HEK293T (cell line): ENCODE measurements at regions not wholly inside any gene's neighbourhood (a gene's known extent, or its start where the extent isn't known, plus 50 kb on each side); places are given as distances from the start of the nearest gene placed in this dataset.

Source experiments
- BHLHE40 ChIP-seq: fragments of 450-650 bp; IDR thresholded peaks from 2 replicates; pipeline ENCODE4 v1.6.1; 2016; ENCODE audit warnings: mild to moderate bottlenecking, moderate library complexity, borderline replicate concordance
- CTBP1 ChIP-seq: fragments of 450-650 bp; IDR thresholded peaks from 2 replicates; pipeline ENCODE4 v1.6.1; 2016; ENCODE audit warnings: borderline replicate concordance
- FOXM1 ChIP-seq: fragments of 450-650 bp; IDR thresholded peaks from 2 replicates; pipeline ENCODE4 v1.6.1; 2017; ENCODE audit warnings: mild to moderate bottlenecking, borderline replicate concordance
- NFRKB ChIP-seq: fragments of 450-650 bp; IDR thresholded peaks from 2 replicates; pipeline ENCODE4 v1.6.1; 2016; ENCODE audit warnings: mild to moderate bottlenecking, moderate library complexity
- SP1 ChIP-seq: fragments of 450-650 bp; IDR thresholded peaks from 2 replicates; pipeline ENCODE4 v1.6.1; 2017
- ZNF384 ChIP-seq: fragments of 450-650 bp; IDR thresholded peaks from 2 replicates; pipeline ENCODE4 v1.6.1; 2016

- TF ChIP-seq BHLHE40 = no peak
- no peak for TF ChIP-seq FOXM1
- no peak for TF ChIP-seq NFRKB
- TF ChIP-seq ZNF384 = no peak
- TF ChIP-seq SP1 = no peak
- no peak for TF ChIP-seq CTBP1
Observed at GRCh38 chr13:106699311-106699710, 131.4 kb upstream of the ARGLU1 start.
